Right atrium auricular region (tissue), 2 donors: ENCODE measurements at regions not wholly inside any gene's neighbourhood (a gene's known extent, or its start where the extent isn't known, plus 50 kb on each side); places are given as distances from the start of the nearest gene placed in this dataset.

Source experiments
- DNase-seq: peaks from one replicate; pipeline ENCODE4 v3.0.0-alpha.2; 2019; ENCODE audit warnings: low spot score
- H3K27ac ChIP-seq, 2 donors: fragments of 200-600 bp; sonication (generic); 1 replicate in 1 of 2; 2 replicates in 1 of 2; pipeline ENCODE4 v1.5.1; 2016 to 2019
- H3K27me3 ChIP-seq, 2 donors: fragments of 200-600 bp; sonication (generic); one replicate each; pipeline versions ENCODE4 v1.5.1 to v1.6.0; 2017 to 2019
- H3K36me3 ChIP-seq: fragments of 200-600 bp; sonication (generic); one replicate; pipeline ENCODE4 v1.5.1; 2016
- H3K4me1 ChIP-seq, 2 donors: fragments of 200-600 bp; sonication (generic); one replicate each; pipeline versions ENCODE4 v1.5.1 to v1.6.0; 2017 to 2019
- H3K4me3 ChIP-seq, 2 donors: fragments of 200-600 bp; sonication (generic); 1 replicate in 1 of 2; 2 replicates in 1 of 2; pipeline ENCODE4 v1.5.1; 2017 to 2019; ENCODE audit warnings: mild to moderate bottlenecking in 1 of 2, moderate library complexity in 1 of 2
- H3K9me3 ChIP-seq, 2 donors: fragments of 200-600 bp; sonication (generic); one replicate each; pipeline ENCODE4 v1.5.1; 2019
- CTCF ChIP-seq, 2 donors: fragments of 200-600 bp; sonication (generic); IDR thresholded peaks; one replicate each; pipeline ENCODE4 v1.5.1; 2019; ENCODE audit warnings: antibody characterized with exemption in 2 of 2

GRCh38 chr2:183248866-183249567 lies 124.8 kb downstream of the NUP35 start:
- TF ChIP-seq CTCF (IDR thresholded peaks at IDR 0.05): peak in 1 of 2 donors; percentile 64
- Histone ChIP-seq H3K27me3 (no peaks in the 10 kb centered on the region), H3K4me1 (no peaks in the 10 kb centered on the region), H3K36me3 (no peaks in the 10 kb centered on the region), H3K9me3 (no peaks in the 10 kb centered on the region), H3K4me3 (no peak overlapping the region), H3K27ac (no peak overlapping the region)
- no peak for DNase-seq

- Histone ChIP-seq H3K4me3 (no peak overlapping the region), H3K4me1 (no peaks in the 10 kb centered on the region), H3K9me3 (no peaks in the 10 kb centered on the region), H3K36me3 (no peaks in the 10 kb centered on the region), H3K27me3 (no peaks in the 10 kb centered on the region), H3K27ac (no peak overlapping the region)
- no peak for DNase-seq
- TF ChIP-seq CTCF (IDR thresholded peaks at IDR 0.05): no peak
Measured at GRCh38 chr2:183250061-183250460, 125.8 kb downstream of the NUP35 start.

- Histone ChIP-seq H3K27me3 (no peaks in the 10 kb centered on the region), H3K27ac (no peak overlapping the region), H3K9me3 (no peaks in the 10 kb centered on the region), H3K4me3 (no peak overlapping the region), H3K4me1 (no peaks in the 10 kb centered on the region), H3K36me3 (no peaks in the 10 kb centered on the region)
- DNase-seq: no peak
- TF ChIP-seq CTCF (IDR thresholded peaks at IDR 0.05): no peak
Measured at GRCh38 chr2:183250472-183250871, 126.2 kb downstream of the NUP35 start.

- no peaks in the 10 kb centered on the region for H3K27me3 ChIP-seq
- H3K36me3 ChIP-seq: no peaks in the 10 kb centered on the region
- H3K9me3 ChIP-seq: no peaks in the 10 kb centered on the region
- H3K27ac ChIP-seq: no peak overlapping the region
- H3K4me1 ChIP-seq: no peaks in the 10 kb centered on the region
- no peak for TF ChIP-seq CTCF (IDR thresholded peaks at IDR 0.05)
- no peak for DNase-seq
- H3K4me3 ChIP-seq: no peak overlapping the region
Measured at GRCh38 chr2:183253441-183254130, 129.3 kb downstream of the NUP35 start.

- Histone ChIP-seq H3K4me3 (no peak overlapping the region), H3K4me1 (no peaks in the 10 kb centered on the region), H3K36me3 (no peaks in the 10 kb centered on the region), H3K27me3 (no peaks in the 10 kb centered on the region), H3K9me3 (no peaks in the 10 kb centered on the region), H3K27ac (no peak overlapping the region)
- no peak for TF ChIP-seq CTCF (IDR thresholded peaks at IDR 0.05)
- DNase-seq: no peak
Measured at GRCh38 chr2:183255411-183255810, 131.2 kb downstream of the NUP35 start.
